HEK293 (cell line): ENCODE measurements at regions not wholly inside any gene's neighbourhood (a gene's known extent, or its start where the extent isn't known, plus 50 kb on each side); places are given as distances from the start of the nearest gene placed in this dataset.

Experiments
- BCL11B ChIP-seq: fragments of 450-650 bp; formaldehyde crosslinking; IDR thresholded peaks from 2 replicates; pipeline ENCODE4 v1.5.1; 2016; ENCODE audit warnings: low read depth, missing biosample characterization, missing genetic modification characterization
- KLF16 ChIP-seq: fragments of 450-650 bp; formaldehyde crosslinking; IDR thresholded peaks from 2 replicates; pipeline ENCODE4 v1.5.1; 2017; ENCODE audit warnings: missing biosample characterization, missing genetic modification characterization
- ZBTB1 ChIP-seq: fragments of 450-650 bp; formaldehyde crosslinking; IDR thresholded peaks from 2 replicates; pipeline ENCODE4 v1.5.1; 2016; ENCODE audit warnings: missing biosample characterization, missing genetic modification characterization
- ZBTB7A ChIP-seq: fragments of 450-650 bp; formaldehyde crosslinking; IDR thresholded peaks from 2 replicates; pipeline ENCODE4 v1.5.1; 2016; ENCODE audit warnings: low read depth, missing biosample characterization, missing genetic modification characterization
- ZFP3 ChIP-seq: fragments of 450-650 bp; formaldehyde crosslinking; IDR thresholded peaks from 2 replicates; pipeline ENCODE4 v1.5.1; 2016; ENCODE audit warnings: low read depth, missing biosample characterization, missing genetic modification characterization
- ZNF175 ChIP-seq: fragments of 450-650 bp; formaldehyde crosslinking; IDR thresholded peaks from 2 replicates; pipeline ENCODE4 v1.5.1; 2016; ENCODE audit warnings: missing biosample characterization, missing genetic modification characterization
- ZNF629 ChIP-seq: fragments of 450-650 bp; formaldehyde crosslinking; IDR thresholded peaks from 2 replicates; pipeline ENCODE4 v1.5.1; 2017; ENCODE audit warnings: missing biosample characterization, missing genetic modification characterization
- ZNF76 ChIP-seq: fragments of 450-650 bp; formaldehyde crosslinking; IDR thresholded peaks from 2 replicates; pipeline ENCODE4; 2016; ENCODE audit warnings: low read depth, missing biosample characterization, missing genetic modification characterization, borderline replicate concordance
- TF ChIP-seq, protein P1 (sequence below): fragments of 450-650 bp; formaldehyde crosslinking; IDR thresholded peaks from 2 replicates; pipeline ENCODE4 v1.5.1; 2016; ENCODE audit warnings: missing biosample characterization, missing genetic modification characterization
- TF ChIP-seq, protein P2 (sequence below): fragments of 450-650 bp; formaldehyde crosslinking; IDR thresholded peaks from 2 replicates; pipeline ENCODE4 v1.5.1; 2016; ENCODE audit warnings: missing biosample characterization, missing genetic modification characterization, low read depth
- TF ChIP-seq, protein P3 (sequence below): fragments of 450-650 bp; formaldehyde crosslinking; IDR thresholded peaks from 2 replicates; pipeline ENCODE4 v1.5.1; 2016; ENCODE audit warnings: missing biosample characterization, missing genetic modification characterization
- TF ChIP-seq, protein P4 (sequence below): fragments of 450-650 bp; formaldehyde crosslinking; IDR thresholded peaks from 2 replicates; pipeline ENCODE4 v1.5.1; 2016; ENCODE audit warnings: missing biosample characterization, missing genetic modification characterization

DNA sequence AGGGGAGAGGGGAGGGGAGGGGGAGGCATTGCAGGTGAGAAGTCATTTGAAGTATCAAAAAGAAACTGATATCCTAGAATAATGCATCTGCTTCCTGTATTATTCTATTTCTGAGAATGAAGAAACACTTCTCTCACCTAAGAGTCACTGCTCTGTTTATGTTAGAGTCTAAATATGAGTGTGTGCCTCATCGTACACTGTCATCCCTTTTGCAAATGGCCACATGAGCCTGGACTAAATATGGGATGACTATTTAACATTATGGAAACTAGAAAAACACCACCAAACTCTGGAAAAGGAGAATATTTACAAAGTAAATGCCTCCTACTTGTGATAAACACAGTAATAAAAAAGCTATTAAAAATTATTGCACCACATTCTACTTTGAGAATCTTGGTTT, 146.4 kb upstream of the NOCT start:
- TF ChIP-seq ZFP3 (tag by site-specific recombination) (no peak), ZBTB7A (tag by site-specific recombination) (no peak), BCL11B (tag by site-specific recombination) (no peak), KLF16 (no peak), ZNF629 (tag by site-specific recombination) (no peak), ZNF76 (tag by site-specific recombination) (no peak), ZBTB1 (tag by site-specific recombination) (no peak), ZNF175 (tag by site-specific recombination) (no peak)
- TF ChIP-seq, protein P1, sequence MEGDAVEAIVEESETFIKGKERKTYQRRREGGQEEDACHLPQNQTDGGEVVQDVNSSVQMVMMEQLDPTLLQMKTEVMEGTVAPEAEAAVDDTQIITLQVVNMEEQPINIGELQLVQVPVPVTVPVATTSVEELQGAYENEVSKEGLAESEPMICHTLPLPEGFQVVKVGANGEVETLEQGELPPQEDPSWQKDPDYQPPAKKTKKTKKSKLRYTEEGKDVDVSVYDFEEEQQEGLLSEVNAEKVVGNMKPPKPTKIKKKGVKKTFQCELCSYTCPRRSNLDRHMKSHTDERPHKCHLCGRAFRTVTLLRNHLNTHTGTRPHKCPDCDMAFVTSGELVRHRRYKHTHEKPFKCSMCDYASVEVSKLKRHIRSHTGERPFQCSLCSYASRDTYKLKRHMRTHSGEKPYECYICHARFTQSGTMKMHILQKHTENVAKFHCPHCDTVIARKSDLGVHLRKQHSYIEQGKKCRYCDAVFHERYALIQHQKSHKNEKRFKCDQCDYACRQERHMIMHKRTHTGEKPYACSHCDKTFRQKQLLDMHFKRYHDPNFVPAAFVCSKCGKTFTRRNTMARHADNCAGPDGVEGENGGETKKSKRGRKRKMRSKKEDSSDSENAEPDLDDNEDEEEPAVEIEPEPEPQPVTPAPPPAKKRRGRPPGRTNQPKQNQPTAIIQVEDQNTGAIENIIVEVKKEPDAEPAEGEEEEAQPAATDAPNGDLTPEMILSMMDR (tag by site-specific recombination), result no peak
- TF ChIP-seq, protein P2, sequence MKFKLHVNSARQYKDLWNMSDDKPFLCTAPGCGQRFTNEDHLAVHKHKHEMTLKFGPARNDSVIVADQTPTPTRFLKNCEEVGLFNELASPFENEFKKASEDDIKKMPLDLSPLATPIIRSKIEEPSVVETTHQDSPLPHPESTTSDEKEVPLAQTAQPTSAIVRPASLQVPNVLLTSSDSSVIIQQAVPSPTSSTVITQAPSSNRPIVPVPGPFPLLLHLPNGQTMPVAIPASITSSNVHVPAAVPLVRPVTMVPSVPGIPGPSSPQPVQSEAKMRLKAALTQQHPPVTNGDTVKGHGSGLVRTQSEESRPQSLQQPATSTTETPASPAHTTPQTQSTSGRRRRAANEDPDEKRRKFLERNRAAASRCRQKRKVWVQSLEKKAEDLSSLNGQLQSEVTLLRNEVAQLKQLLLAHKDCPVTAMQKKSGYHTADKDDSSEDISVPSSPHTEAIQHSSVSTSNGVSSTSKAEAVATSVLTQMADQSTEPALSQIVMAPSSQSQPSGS (tag by site-specific recombination), result no peak
- TF ChIP-seq, protein P3, sequence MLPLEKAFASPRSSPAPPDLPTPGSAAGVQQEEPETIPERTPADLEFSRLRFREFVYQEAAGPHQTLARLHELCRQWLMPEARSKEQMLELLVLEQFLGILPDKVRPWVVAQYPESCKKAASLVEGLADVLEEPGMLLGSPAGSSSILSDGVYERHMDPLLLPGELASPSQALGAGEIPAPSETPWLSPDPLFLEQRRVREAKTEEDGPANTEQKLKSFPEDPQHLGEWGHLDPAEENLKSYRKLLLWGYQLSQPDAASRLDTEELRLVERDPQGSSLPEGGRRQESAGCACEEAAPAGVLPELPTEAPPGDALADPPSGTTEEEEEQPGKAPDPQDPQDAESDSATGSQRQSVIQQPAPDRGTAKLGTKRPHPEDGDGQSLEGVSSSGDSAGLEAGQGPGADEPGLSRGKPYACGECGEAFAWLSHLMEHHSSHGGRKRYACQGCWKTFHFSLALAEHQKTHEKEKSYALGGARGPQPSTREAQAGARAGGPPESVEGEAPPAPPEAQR, result no peak
- TF ChIP-seq, protein P4, sequence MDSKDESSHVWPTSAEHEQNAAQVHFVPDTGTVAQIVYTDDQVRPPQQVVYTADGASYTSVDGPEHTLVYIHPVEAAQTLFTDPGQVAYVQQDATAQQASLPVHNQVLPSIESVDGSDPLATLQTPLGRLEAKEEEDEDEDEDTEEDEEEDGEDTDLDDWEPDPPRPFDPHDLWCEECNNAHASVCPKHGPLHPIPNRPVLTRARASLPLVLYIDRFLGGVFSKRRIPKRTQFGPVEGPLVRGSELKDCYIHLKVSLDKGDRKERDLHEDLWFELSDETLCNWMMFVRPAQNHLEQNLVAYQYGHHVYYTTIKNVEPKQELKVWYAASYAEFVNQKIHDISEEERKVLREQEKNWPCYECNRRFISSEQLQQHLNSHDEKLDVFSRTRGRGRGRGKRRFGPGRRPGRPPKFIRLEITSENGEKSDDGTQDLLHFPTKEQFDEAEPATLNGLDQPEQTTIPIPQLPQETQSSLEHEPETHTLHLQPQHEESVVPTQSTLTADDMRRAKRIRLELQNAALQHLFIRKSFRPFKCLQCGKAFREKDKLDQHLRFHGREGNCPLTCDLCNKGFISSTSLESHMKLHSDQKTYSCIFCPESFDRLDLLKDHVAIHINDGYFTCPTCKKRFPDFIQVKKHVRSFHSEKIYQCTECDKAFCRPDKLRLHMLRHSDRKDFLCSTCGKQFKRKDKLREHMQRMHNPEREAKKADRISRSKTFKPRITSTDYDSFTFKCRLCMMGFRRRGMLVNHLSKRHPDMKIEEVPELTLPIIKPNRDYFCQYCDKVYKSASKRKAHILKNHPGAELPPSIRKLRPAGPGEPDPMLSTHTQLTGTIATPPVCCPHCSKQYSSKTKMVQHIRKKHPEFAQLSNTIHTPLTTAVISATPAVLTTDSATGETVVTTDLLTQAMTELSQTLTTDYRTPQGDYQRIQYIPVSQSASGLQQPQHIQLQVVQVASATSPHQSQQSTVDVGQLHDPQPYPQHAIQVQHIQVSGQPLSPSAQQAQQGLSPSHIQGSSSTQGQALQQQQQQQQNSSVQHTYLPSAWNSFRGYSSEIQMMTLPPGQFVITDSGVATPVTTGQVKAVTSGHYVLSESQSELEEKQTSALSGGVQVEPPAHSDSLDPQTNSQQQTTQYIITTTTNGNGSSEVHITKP (tag by site-specific recombination), result no peak
